ENCODE measurements at regions not wholly inside any gene's neighbourhood (a gene's known extent, or its start where the extent isn't known, plus 50 kb on each side); places are given as distances from the start of the nearest gene placed in this dataset.

DNA sequence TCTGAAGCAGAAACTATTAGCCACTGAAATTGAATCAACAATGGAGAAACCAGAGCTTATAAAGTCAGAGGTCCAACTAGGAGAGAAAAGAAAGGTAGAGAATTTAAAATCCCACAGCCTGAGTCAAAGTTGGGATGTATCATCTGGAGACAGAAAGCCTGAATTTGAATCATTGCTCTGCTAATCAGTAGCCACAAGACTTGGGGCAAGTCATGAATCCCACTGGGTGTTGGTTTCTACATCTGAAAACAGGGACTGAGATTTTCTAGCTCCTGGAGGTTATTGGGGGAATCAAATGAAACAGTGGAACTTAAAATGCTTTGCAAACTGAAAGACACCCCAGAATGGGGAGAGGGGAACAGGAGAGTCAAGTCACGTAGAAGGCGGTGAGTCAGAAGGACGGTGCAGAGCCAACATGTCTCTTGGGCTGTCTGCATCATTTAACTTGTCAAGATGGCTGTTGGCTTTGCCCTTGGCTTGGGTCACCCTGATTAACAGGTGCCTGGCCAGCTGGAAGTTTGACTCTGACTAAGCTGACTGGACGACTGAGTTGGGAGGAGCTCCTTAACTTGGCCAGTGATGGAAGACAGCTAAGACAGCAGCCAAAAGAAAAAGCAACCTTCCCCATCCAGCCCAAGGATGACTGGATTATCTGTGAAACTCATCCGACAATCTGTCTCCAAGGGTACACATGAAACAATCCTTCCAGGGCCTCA is 60.6 kb upstream of the ADRA1B start:
- no peak for DNase-seq (ENCODE audit: low read depth in 2 of 2)

DNA sequence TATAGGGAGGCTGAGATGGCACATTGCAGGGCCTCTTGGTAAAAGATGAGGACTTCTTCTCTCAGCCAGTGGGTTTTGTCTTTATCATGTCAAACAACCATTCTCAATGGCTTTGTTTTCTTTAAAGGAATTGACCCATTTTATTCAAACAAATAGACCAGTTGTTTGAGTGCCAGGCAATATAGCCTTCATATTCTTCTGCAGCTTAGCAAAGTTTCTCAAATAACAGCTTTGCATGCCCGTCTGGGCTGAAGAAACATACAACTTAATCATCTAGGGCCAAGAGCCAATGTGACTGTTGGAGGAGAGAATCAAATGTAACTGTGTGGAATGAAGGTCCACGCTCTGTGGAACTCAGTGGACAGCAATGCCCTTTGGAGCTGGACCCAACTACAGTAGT is 57.4 kb upstream of the ADRA1B start:
- DNase-seq (ENCODE audit: low read depth in 2 of 2), result no peak

DNA sequence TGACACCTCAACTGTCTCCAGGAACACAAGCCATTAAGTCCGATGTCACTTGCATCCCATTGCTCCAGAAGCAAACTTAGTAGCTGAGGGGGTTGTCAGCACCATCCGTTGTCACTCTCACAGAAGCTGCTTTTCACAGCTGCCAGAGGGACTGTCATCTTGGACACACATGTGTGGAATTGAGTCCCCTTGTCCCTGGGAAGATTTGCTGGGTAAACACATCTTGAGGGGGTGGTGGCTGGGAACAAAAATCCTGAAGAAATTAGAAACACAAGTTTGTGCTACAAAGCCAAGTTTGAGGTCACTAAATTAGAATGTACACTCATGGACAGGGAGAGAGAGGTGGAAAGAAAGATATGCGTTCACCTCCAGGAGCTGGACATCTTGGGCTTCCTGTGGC is 55.2 kb upstream of the ADRA1B start:
- no peak for DNase-seq (ENCODE audit: low read depth in 2 of 2)

DNA sequence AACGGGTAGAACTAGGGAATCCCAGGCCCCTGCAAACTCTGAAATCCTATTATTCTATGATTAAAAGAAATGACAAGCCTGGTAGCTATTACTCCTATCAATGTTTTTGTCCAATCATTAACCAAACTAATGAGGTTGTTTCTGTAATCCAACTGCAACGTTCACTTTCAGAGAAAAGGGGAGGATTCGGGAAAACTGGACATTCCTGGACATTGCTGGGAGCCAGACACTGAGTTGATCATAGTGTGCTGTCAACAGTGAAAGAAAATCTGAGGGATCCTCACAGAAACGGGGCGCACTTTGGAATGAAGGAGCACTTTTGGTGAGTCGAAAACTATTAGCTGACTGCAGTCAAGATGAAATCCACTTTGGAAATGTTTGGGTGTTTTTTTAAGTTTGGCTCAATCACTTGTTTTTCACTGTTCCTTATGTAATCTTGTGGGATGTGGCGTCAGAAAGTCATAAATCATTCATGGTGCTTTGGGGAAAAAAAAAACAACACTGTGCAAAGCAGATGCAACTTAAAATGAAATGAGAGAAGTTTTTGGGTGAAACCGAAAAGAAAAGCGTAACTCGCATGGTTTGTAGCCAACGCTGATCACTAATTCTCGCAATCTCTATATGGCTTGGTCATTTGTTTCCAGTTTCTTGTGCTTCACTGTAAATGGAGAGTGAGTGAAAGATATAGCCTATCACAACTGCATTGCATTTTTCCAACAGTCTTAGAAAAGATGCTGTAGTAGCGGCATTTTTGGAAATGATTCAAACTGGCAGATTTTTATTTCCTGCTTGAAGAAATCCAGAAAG is 51.2 kb upstream of the ADRA1B start:
- no peak for DNase-seq (ENCODE audit: low read depth in 2 of 2)

DNA sequence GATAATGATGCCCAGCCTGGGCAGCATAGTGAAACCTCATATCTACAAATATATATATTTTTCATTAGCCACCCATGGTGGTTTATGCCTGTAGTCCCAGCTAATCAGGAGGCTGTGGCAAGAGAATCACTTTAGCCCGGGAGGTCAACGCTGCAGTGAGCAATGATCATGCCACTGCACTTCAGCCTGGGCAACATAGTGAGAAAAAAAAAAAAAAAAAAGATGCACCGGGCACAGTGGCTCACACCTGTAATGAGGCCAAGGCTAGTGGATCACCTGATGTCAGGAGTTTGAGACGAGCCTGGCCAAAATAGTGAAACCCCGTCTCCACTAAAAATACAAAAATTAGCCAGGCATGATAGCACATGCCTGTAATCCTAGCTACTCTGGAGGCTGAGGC is 50.2 kb upstream of the ADRA1B start:
- no peak for DNase-seq (ENCODE audit: low read depth in 2 of 2)

All from stimulated activated CD4-positive, alpha-beta T cell treated with anti-CD3 and anti-CD28 coated beads, Interleukin-1b, Interleukin-23, amount 100 ng/mL, for 1 hour (primary cell).